Stimulated activated CD8-positive, alpha-beta memory T cell treated with anti-CD3 and anti-CD28 coated beads, Interleukin-15, amount 100 ng/mL, for 4 hours (primary cell): ENCODE measurements at regions not wholly inside any gene's neighbourhood (a gene's known extent, or its start where the extent isn't known, plus 50 kb on each side); places are given as distances from the start of the nearest gene placed in this dataset.
"Not testable (repeated sequence)": the region's sequence is repeated elsewhere in the genome, so short reads cannot be mapped to it uniquely, and the experiment has no call there.

Experiments used
- DNase-seq, 2 donors: peaks; one replicate each; pipeline ENCODE4 v3.0.0-alpha.2; 2020; ENCODE audit warnings: low read depth in 2 of 2

DNA sequence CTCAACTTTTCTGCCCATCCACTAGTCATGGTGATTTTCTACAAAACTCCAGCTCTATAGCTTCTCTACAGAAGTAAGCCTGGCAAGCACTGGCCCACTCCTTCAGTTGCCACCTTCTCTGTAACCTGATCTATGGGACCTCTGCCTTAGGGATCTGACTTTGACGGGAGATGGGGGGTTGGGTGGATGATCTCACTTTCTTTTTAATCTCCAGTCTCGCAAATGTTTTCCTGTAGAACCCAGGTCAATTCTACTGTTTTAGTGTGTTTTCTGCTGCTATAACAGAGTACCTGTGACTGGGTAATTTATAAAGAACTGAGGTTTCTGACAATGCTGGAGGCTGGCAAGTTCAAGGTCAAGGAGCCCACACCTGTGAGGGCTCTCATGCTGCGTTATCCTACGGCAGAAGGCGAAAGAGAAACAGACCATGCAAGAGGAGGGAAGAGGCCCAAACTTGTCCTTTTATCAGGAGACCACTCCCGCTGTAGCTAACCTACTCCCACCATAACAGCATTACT is 189.9 kb upstream of the THRB start:
- DNase-seq, result no peak

DNA sequence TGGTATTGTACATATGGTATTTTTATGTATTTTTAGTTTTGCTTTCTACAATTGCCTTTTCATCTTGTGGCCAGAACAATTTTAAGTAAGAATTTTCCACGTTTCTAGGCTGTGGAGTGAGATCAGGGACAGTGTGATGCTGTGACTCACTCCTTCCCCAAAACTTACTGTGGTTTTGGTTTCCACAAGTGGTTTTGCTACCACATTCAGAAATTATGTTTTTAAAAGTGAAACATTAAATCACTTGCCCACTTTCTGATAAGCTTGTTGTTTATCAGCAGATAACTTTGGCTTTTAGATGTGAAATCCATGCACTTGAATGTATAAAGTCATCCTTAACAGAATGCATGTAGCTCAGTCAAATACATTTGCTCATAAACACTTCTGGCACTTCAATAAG is 192.2 kb upstream of the THRB start:
- no peak for DNase-seq

DNA sequence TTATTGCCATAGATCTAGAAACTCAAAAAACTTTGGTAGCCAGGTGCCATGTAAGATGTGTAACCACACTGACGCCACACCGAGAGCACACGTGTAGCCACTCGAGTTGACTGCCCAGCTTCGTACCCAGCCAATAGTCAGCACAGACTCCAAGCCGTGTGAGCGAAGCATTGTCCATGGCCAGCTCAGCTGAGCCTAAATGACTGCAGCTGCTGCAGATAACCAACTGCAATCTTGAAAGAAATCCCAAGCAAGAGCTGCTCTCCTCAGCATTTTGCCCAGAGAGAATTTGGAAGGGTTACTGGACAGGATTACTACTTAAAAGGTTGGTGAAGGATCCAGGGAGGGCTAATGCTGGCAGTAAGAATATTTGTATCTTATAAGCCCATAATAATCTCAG is 193.0 kb upstream of the THRB start:
- DNase-seq, result no peak

DNA sequence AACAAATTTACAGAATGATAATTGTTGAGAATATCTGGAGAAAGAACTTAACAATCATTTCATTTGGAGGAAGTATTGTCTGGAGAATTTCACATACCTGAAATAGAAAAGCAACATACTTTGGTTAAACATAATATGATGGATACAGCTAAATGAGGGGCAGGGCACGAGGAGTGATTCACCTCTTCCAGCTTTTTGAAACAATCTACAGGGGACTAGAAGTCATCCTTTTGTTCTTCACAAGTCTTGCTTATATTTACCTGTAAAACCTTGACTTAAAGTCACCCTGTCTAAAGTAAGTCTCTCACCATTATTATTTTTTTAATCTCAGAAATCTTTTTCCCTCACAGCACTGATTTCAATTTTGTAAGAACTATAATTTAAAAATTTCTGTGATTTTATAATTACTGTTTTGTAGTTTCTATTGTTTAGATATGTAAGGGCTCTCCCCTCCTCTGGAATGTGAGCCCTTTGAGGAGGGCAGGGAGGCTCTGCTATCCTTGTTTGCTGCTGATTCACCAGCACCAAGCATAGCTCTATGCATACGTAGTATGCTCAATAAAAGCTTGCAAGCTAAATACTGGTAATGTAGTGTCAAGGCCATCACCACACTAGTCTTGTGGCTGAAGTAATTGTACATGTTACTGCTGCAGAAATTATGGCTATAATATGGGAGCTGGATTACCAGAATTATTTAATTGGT is 193.9 kb upstream of the THRB start:
- no peak for DNase-seq

DNA sequence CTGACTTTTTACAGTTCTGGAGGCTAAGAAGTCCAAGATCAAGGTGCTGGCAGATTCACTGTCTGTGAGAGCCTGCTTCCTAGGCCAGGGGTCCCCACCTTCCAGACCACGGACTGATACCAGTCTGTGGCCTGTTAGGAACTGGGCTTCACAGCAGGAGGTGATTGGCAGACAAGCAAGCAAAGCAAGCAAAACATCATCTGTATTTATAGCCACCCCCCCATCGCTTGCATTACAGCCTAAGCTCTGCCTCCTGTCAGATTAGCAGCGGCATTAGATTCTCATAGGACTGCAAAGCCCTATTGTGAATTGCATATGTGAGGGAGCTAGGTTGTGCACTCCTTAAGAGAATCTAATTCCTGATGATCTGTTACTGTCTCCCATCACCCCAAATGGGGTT is 194.7 kb upstream of the THRB start:
- no peak for DNase-seq

DNA sequence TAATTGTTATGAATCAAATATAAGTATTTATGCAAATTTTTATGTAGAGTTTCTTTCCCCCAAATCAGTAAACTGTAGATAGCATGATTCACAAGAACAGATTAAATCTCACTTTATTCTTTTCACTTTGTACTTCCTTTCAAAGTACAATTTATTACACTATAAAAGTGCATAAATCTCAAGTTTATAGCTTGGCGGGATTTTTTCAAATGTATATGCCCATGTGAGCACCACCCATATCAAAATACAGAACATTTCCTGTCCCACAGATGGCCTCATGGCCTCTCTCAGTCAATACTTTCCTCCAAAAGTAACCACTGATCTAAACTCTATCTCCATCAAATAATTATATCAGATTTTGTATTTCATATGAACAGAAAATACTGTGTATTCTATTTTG is 196.1 kb upstream of the THRB start:
- DNase-seq, result no peak

DNA sequence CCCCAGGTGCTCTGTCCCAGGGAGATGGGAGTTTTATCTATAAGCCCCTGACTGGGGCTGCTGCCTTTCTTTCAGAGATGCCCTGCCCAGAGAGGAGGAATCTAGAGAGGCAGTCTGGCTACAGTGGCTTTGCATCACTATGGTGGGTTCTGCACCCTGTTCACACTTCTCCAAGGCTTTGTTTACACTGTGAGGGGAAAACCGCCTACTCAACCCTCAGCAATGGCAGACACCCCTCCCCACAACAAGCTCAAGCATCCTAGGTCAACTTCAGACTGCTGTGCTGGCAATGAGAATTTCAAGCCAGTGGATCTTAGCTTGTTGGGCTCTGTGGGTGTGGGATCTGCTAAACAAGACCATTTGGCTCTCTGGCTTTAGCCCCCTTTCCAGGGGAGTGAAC is 204.4 kb upstream of the THRB start:
- DNase-seq, result not testable (repeated sequence)

DNA sequence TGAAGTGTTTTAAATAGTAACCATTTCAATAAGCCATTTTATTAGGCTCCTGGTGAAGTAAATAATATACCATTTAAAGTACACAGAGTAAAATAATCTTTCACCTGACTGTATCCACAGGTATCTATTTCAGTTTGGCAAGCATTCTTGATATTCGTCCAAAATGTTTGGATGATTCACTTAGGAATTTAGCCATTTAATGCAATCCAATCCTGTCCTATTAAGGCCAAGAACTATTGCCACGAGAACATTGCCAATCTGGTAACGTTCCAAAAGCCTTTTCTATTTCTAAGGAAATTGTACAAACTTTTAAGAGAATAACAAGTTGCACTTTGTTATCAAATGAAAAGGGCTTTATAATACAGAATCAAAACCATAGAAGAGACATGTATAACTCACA is 209.8 kb upstream of the THRB start:
- no peak for DNase-seq

DNA sequence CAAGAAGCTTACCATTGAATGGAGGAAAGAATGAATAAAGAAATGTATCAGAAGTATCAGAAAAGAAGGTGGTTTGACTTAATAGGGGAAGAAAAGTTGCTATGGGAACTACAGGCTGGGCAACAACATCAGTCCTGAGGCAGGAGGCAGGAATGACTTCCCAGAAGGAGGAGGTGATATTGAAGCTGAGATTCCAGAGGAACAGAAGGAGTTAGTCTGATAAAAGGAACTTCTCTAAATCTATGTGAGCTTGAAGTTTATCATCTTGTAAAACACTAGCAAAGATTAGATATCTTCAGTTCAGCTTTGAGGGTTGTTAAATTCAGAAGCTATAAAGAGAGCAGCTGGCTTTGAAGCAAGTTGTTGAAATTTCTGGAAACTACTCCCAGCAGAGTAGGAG is 213.3 kb upstream of the THRB start:
- DNase-seq, result no peak

DNA sequence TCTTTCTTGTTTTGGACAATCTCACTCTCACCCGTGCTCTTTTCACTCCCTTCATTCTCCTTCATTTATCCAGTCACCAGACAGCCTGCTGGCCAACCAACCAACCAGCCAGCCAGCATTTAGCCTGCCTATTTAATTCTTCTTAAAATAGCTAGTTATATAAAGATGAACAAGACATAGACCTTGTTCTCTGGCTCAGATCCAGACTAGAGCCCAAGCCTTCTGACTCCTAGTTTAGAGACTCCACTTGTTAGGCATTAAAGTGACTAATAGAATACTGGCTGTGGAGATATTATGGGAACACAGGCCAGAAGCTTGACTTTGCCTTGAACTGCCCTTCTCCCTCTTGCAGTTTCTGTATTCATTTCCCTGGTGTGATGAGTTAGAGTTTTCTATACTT is 215.3 kb upstream of the THRB start:
- DNase-seq, result no peak

DNA sequence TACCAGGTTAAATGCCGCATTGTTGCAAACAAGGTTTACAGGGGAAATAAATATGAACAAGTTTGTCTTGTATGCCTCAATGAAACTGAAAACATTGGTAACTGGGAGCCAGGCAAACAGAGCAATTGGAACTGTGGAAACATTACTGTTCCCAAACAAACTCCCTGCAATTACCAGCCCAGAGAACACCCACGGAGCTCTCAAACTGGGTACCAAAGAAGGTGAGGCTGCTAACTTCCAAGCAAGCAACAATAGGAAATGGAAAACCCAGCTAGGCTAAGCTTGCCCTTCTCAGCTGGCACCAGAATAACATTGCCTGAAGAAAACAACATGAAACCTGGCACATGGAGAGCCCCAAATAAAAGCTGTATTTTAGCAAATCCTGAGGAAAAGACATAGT is 218.9 kb upstream of the THRB start:
- no peak for DNase-seq

DNA sequence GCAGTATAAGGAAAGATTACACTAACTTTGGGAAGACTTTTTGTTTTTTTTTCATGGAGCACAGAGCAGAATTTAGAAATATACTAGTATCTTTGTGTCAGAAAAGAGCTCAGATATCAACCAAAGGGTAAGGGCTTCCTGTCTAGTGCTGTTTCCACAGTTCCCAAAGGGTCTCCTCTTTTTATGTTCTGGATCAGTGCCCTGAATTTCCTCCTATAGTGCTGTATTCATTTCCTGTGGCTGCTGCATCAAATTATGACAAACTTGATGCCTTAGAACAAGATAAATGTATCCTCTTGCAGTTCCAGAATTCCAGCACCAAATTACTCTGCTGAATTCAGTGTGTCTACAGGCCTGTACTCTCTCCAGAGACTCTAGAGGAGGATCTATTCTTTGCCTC is 219.8 kb upstream of the THRB start:
- no peak for DNase-seq

DNA sequence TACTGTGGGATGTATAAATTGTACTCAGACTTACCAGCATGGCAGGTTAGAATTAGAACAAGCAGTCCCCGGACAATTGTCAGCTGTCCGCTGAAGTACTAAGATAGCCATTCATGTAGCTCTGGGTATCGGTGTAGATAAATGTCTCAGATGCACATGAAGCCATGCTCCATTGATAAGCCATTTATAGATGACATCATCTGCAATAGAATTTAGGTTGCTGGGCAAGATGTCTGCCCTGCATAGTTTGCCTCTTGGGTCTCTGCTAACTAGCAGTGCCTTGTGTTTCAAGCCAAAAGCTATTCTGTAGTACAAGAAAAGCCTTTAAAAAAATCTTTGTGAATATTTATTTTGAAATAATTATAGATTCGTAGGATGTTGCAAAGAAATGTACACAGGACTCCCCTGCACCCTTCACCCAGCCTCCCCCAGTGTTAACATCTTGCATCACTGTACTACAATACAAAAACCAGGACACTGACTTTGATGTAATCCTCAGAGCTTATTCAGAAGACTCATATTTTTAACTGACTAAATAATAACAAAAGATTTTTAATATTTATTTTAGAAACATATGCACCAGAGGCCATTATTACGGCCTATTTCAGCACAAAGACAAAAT is 220.6 kb upstream of the THRB start:
- DNase-seq, result no peak

DNA sequence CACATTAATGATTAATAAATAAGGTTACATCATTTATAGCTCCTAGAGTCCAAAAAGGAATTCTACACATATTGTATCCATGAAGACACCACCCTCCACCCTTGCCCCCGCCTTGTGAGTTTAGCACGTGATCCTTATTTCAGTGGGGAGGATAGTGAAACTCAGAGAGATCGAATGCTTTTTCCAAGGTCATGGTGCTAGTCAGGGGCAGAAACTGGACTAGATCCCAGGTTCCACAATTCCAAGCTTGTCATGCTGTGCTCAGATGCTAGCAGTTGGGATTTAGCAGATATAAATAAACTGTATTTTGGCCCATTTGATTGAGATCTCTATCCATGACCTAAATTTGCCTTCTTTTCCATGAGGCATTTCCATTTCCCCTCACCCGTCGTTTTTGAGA is 227.4 kb upstream of the THRB start:
- no peak for DNase-seq

DNA sequence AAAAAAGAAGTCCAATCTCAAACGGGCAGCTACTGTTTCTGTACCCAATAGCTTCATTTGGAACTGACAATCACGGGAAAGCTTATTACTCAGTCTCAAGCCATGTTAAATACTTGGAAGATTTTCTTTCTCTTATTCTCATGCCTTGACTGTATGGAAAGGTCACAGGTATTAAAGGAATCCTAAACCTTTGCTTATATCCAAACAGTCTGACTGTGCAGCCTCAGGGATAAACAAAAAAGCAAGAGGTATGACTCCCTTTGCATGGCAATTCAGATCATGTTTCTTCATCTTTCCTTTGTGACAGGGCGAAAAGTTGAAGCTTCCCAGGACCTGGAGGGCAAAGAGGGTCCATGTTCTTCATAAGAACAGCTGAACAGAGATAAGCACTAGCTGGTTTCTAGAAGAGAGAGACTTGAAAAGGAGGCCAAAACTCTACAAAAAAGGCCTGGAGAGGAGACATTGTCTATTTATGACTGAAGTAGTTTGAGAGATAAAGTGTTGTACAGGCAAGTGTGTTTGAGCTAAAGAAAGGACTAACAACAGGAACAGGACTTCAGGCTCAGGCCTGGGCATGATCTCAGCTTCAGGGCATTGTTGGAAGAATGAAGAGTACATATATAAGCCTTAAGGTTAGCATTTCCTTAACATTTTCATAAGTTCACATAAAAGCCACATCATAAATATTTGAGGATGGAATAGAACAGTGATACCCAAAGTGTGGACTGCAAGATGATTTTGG is 231.0 kb upstream of the THRB start:
- no peak for DNase-seq

DNA sequence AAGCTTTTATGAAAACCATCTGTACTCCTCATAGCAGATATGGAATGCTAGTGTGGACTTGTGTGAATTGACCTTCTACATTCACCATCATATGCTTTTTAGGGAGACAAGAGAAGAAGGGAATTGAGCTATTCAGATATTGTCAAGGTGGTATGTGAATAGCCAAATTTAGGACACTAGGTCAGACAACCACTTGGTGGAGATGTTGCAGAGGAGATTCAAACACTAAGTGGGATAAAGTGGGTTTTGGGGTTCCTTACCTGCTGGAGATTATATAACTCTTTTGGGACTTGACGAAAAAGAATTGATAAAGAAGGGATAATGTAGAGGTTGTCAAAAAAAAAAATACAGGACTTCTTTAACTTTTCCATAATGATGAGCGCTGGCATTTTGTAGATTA is 231.8 kb upstream of the THRB start:
- no peak for DNase-seq

DNA sequence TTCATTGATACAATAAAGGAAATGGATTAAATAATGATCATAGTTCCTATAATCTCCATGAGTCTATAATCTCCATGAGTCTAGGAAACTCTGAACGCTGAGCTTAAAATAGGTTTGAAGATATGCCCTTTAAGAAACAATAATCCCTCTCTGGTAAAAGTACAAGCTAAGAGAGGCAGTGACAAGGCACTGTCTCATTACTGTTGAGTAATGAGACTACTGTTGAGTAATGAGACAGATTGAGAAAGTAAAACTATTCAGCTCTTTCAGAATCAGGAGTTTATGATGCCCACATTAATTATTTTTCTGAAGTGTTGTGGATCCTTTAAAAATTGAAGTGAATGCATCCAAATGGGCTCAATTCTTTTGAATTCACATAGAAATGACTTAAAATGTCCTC is 235.5 kb upstream of the THRB start:
- no peak for DNase-seq

DNA sequence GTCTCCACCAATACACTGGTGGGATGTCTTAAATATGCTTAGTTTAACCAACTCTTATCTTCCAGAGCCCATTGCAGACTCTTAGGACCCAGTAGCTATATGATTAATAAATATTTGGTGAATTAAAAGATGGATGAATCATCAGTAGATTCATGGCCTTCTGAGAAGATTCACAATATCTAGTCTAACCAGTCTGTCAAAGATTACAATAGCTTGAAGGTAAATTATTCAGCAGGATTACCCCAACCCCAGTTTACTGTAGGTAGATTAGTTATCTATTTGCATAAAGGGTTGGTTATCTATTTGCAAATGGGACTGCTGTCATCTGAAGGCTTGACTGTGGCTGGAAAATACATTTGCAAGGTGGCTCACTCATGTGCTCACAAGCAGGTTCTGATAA is 239.4 kb upstream of the THRB start:
- no peak for DNase-seq

DNA sequence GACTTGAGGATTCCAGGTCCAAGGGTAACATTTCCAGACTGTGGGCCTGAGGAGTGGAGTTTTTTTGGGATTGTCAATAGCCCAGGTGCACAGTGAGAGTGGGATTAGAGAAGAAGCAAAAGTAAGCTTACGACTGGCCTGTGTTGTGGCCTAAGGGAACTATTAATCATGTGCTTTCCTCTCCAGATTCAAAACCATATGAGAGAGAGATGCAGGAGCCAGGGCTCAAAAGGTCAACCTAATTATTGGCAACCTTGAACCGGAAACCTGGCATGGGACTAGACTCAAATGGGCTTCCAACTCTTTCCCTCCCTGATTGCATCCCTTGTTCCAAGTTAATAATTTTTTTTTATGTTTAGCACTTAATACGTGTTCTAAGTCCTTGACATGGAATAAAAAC is 242.1 kb upstream of the THRB start:
- no peak for DNase-seq

DNA sequence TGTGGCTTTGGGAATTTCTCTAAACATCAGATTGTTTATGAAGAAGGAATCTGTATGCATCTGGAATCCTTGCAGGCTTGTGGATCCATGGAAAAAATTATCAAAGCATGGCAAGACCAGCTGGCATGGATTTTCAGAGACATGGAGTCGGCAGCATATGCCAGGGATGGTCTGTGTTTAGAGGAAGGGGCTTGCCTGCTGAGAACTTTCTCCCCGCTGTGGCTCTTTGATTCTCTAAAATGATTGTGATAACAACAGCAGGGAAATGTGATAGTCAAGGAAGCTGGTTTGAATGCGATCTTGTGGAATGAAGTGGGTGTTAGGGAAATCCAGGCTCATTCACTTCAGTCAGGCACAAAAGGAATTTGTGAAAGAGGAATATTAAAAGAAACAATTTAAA is 245.7 kb upstream of the THRB start:
- no peak for DNase-seq

DNA sequence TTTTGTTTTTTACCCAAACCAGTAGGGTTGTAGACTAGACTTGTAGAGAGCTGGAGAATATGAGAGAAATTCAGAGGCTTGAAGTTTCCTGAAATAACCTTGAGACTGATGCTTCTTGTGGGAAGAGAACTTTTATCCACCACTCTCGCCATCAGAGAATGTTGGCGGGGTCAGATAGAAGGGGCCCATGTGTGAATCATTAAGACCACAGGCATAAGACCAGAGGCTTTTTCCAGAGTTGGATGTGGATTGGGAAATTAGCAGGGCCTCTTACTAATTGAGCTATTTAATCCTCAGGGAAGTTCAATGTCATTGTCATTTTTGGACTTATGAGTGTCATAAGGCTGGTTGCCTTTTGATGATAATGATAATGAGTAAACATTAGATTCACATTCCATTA is 246.9 kb upstream of the THRB start:
- DNase-seq, result no peak

DNA sequence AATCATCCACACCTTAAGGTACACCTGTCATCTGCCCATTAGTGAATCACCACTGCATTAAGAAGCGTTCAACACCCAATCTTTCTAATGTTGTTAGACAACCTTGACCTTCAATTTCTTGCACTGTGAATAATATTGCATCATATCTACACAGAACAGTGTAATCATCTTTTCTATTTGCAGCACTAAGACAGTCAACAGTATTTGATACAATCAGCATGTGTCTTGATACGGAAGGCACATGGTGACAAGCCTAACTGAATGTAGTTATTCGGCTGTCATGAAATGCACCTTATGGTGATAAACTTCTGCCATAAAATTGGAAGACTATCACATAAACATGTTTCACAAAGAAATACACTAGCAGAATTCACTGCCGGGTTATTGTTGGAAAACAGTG is 253.9 kb upstream of the THRB start:
- no peak for DNase-seq

DNA sequence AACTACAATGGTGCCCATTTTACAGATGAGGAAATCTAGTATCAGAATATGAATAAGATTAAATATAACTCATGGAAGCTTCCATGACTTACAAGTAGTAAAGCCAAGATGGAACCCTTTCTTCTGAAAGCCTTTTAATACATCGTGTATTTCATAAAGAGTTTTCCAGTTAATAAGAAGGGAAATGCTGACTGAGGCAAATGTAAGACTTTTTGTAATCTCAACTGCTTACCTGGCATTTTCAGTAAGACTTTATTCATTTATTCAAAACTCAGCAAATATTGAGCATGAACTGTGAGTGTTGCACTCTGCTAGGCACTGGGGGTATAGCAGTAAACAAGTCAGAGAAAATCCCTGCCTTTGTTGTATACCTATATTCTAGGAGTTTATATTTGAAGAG is 256.4 kb upstream of the THRB start:
- DNase-seq, result no peak
